ENCODE measurements at regions not wholly inside any gene's neighbourhood (a gene's known extent, or its start where the extent isn't known, plus 50 kb on each side); places are given as distances from the start of the nearest gene placed in this dataset.

GRCh38 chr14:105866841-105867321 lies 340.5 kb downstream of the TMEM121 start:
- no peak overlapping the region for H3K9ac ChIP-seq
- no peaks in the 10 kb centered on the region for H3K4me1 ChIP-seq (ENCODE audit: low read depth, poor library complexity, severe bottlenecking)
- H4K20me1 ChIP-seq (ENCODE audit: insufficient read depth): no peaks in the 10 kb centered on the region
- peaks cover 21% of the 10 kb centered on the region for H3K79me2 ChIP-seq (ENCODE audit: insufficient read depth, low read depth)
- no peak for TF ChIP-seq CTCF (conservative IDR thresholded peaks at IDR 0.05; ENCODE audit: low read depth, low read length)
- H2AFZ ChIP-seq (ENCODE audit: low read depth): no peak overlapping the region
- H3K27ac ChIP-seq: no peak overlapping the region
- no peak overlapping the region for H3K4me3 ChIP-seq (IDR thresholded peaks at IDR 0.05; ENCODE audit: insufficient read depth, low read depth, low read length)
- H3K4me2 ChIP-seq: no peak overlapping the region
- H3K27me3 ChIP-seq (ENCODE audit: insufficient read depth, low read depth): no peaks in the 10 kb centered on the region
- no peaks in the 10 kb centered on the region for H3K36me3 ChIP-seq (ENCODE audit: insufficient read depth)

DNA sequence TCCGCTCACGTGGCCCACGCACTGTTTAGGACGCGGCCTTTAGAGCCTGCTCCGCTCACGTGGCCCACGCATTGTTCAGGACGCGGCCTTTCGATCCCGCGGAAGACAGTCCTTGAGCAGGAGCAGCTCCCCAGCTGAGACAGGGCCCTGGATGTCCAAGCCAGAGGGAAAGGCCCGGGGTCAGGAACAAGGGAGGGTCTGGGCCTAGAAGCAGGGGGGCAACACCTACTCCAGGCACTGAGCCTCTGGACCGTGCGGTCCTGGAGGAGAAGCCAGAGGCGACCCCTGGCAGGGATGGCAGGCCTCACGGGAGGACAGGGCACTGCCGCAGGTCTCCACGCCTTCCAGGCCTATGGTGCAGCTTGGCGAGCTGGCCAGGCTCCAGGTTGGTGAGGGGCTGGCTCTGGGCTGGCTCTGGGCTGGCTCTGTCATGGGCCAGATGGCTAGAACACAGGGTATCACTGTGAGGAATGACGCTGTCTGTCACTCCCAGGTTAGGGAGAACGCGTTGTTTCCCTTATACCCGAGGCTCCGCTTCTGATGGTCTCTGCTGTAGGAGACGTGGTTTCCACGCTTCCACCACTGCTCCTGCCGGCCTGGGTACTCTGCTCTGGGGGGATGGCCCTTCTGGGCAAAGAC lies 341.7 kb downstream of the TMEM121 start:
- Histone ChIP-seq H3K27ac (no peak overlapping the region), H3K79me2 (ENCODE audit: insufficient read depth, low read depth) (peaks cover 9% of the 10 kb centered on the region), H3K9ac (no peak overlapping the region), H3K36me3 (ENCODE audit: insufficient read depth) (no peaks in the 10 kb centered on the region), H3K4me3 (IDR thresholded peaks at IDR 0.05; ENCODE audit: insufficient read depth, low read depth, low read length) (no peak overlapping the region), H3K27me3 (ENCODE audit: insufficient read depth, low read depth) (no peaks in the 10 kb centered on the region), H3K4me2 (no peak overlapping the region), H2AFZ (ENCODE audit: low read depth) (no peak overlapping the region), H3K4me1 (ENCODE audit: low read depth, poor library complexity, severe bottlenecking) (no peaks in the 10 kb centered on the region), H4K20me1 (ENCODE audit: insufficient read depth) (no peaks in the 10 kb centered on the region)
- no peak for TF ChIP-seq CTCF (conservative IDR thresholded peaks at IDR 0.05; ENCODE audit: low read depth, low read length)

GRCh38 chr14:105871590-105871989 lies 345.2 kb downstream of the TMEM121 start:
- H3K4me1 ChIP-seq (ENCODE audit: low read depth, poor library complexity, severe bottlenecking): no peaks in the 10 kb centered on the region

GRCh38 chr14:105873870-105874512 lies 347.6 kb downstream of the TMEM121 start:
- no peak overlapping the region for H3K9ac ChIP-seq
- H3K4me1 ChIP-seq (ENCODE audit: low read depth, poor library complexity, severe bottlenecking): no peaks in the 10 kb centered on the region
- H2AFZ ChIP-seq (ENCODE audit: low read depth): no peak overlapping the region
- no peaks in the 10 kb centered on the region for H3K27me3 ChIP-seq (ENCODE audit: insufficient read depth, low read depth)
- H3K4me3 ChIP-seq (IDR thresholded peaks at IDR 0.05; ENCODE audit: insufficient read depth, low read depth, low read length): no peak overlapping the region
- no peaks in the 10 kb centered on the region for H3K36me3 ChIP-seq (ENCODE audit: insufficient read depth)
- no peak overlapping the region for H3K4me2 ChIP-seq
- no peak overlapping the region for H3K27ac ChIP-seq
- no peaks in the 10 kb centered on the region for H3K79me2 ChIP-seq (ENCODE audit: insufficient read depth, low read depth)
- H4K20me1 ChIP-seq (ENCODE audit: insufficient read depth): no peaks in the 10 kb centered on the region
- TF ChIP-seq CTCF (conservative IDR thresholded peaks at IDR 0.05; ENCODE audit: low read depth, low read length): no peak

More at GRCh38 chr14:105871590-105871989, 345.2 kb downstream of the TMEM121 start:
- Histone ChIP-seq H3K4me3 (IDR thresholded peaks at IDR 0.05; ENCODE audit: insufficient read depth, low read depth, low read length) (no peak overlapping the region), H2AFZ (ENCODE audit: low read depth) (no peak overlapping the region), H3K4me2 (no peak overlapping the region), H3K27me3 (ENCODE audit: insufficient read depth, low read depth) (no peaks in the 10 kb centered on the region), H3K27ac (no peak overlapping the region), H3K36me3 (ENCODE audit: insufficient read depth) (no peaks in the 10 kb centered on the region), H4K20me1 (ENCODE audit: insufficient read depth) (no peaks in the 10 kb centered on the region), H3K9ac (no peak overlapping the region), H3K79me2 (ENCODE audit: insufficient read depth, low read depth) (no peaks in the 10 kb centered on the region)
- no peak for TF ChIP-seq CTCF (conservative IDR thresholded peaks at IDR 0.05; ENCODE audit: low read depth, low read length)
